Liver (tissue), 3 donors: ENCODE measurements at regions not wholly inside any gene's neighbourhood (a gene's known extent, or its start where the extent isn't known, plus 50 kb on each side); places are given as distances from the start of the nearest gene placed in this dataset.

ENCODE experiments used
- EGR1 ChIP-seq, 2 donors: IDR thresholded peaks; 2 replicates each; pipeline ENCODE4 v1.6.1; 2016 to 2018; ENCODE audit warnings: antibody characterized with exemption in 2 of 2, low read depth in 2 of 2
- GABPA ChIP-seq, 2 donors: IDR thresholded peaks in 1 of 2; conservative IDR thresholded peaks in 1 of 2; 2 replicates each; pipeline ENCODE4 v1.6.1; 2016; ENCODE audit warnings: antibody characterized with exemption in 2 of 2, mild to moderate bottlenecking in 1 of 2, moderate library complexity in 1 of 2
- HNF4A ChIP-seq, 2 donors: conservative IDR thresholded peaks; 2 replicates each; pipeline ENCODE4 v1.6.1; 2016; ENCODE audit warnings: antibody characterized with exemption in 2 of 2, mild to moderate bottlenecking in 2 of 2
- JUND ChIP-seq, 2 donors: IDR thresholded peaks; 2 replicates each; pipeline ENCODE4 v1.6.1; 2016; ENCODE audit warnings: antibody characterized with exemption in 2 of 2
- RXRA ChIP-seq, 2 donors: IDR thresholded peaks; 2 replicates each; pipeline ENCODE4 v1.6.1; 2017 to 2018; ENCODE audit warnings: antibody characterized with exemption in 2 of 2, mild to moderate bottlenecking in 1 of 2
- SP1 ChIP-seq: IDR thresholded peaks from 2 replicates; pipeline ENCODE4 v1.6.1; 2018; ENCODE audit warnings: antibody characterized with exemption, mild to moderate bottlenecking
- TAF1 ChIP-seq: conservative IDR thresholded peaks from 2 replicates; pipeline ENCODE4 v1.6.1; 2016; ENCODE audit warnings: antibody characterized with exemption, mild to moderate bottlenecking
- ZBTB33 ChIP-seq: IDR thresholded peaks from 2 replicates; pipeline ENCODE4 v1.6.1; 2016; ENCODE audit warnings: antibody characterized with exemption
- TF ChIP-seq, protein P1 (sequence below): fragments of 150-350 bp; IDR thresholded peaks from 2 replicates; pipeline ENCODE4 v1.5.1; 2017; ENCODE audit warnings: improper control_type of control experiment, low read depth, low read length; ENCODE audit not compliant: missing input control
- TF ChIP-seq, protein P2 (sequence below): IDR thresholded peaks from 2 replicates; pipeline ENCODE4 v1.6.1; 2016; ENCODE audit warnings: antibody characterized with exemption
- donor health status: healthy.
- donor health status: healthy.

DNA sequence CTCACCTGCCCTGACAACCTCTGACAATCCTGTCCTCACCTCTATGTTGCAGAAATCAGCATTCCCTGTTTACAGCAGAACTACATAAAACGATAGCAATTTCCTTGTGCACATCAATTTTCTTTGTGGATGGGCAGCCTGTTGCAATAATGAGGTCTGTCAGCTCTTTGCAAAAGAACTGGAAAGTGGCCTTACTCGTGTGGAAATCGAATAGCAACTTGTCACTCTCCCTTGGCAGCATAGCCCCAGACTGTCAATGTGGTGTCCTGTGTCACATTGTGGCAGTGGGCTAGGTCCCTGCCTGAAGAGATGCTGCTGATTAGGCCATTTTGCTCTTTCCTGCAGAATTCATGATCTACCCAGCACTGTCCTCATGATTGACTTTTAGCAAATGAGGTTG is 531.9 kb downstream of the CCDC85A start:
- TF ChIP-seq, protein P1, sequence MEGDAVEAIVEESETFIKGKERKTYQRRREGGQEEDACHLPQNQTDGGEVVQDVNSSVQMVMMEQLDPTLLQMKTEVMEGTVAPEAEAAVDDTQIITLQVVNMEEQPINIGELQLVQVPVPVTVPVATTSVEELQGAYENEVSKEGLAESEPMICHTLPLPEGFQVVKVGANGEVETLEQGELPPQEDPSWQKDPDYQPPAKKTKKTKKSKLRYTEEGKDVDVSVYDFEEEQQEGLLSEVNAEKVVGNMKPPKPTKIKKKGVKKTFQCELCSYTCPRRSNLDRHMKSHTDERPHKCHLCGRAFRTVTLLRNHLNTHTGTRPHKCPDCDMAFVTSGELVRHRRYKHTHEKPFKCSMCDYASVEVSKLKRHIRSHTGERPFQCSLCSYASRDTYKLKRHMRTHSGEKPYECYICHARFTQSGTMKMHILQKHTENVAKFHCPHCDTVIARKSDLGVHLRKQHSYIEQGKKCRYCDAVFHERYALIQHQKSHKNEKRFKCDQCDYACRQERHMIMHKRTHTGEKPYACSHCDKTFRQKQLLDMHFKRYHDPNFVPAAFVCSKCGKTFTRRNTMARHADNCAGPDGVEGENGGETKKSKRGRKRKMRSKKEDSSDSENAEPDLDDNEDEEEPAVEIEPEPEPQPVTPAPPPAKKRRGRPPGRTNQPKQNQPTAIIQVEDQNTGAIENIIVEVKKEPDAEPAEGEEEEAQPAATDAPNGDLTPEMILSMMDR = no peak
- TF ChIP-seq RXRA (IDR thresholded peaks at IDR 0.05) = no peak
- no peak for TF ChIP-seq HNF4A (conservative IDR thresholded peaks at IDR 0.05)
- TF ChIP-seq TAF1 = no peak
- TF ChIP-seq, protein P2, sequence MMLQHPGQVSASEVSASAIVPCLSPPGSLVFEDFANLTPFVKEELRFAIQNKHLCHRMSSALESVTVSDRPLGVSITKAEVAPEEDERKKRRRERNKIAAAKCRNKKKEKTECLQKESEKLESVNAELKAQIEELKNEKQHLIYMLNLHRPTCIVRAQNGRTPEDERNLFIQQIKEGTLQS = no peak
- no peak for TF ChIP-seq GABPA (IDR thresholded peaks at IDR 0.05 in 1 of 2, conservative IDR thresholded peaks at IDR 0.05 in 1 of 2)
- no peak for TF ChIP-seq SP1
- TF ChIP-seq JUND (IDR thresholded peaks at IDR 0.05) = no peak
- no peak for TF ChIP-seq EGR1 (IDR thresholded peaks at IDR 0.05; ENCODE audit: low read depth in 2 of 2)
- no peak for TF ChIP-seq ZBTB33
